ENCODE measurements at regions not wholly inside any gene's neighbourhood (a gene's known extent, or its start where the extent isn't known, plus 50 kb on each side); places are given as distances from the start of the nearest gene placed in this dataset.
A peak's percentile ranks its signal among the peaks of the same experiment; 100 is the strongest.

- H3K4me1 ChIP-seq (ENCODE audit: control insufficient read depth, insufficient read depth, low read length) = no peaks in the 10 kb centered on the region
- H3K27ac Mint-ChIP-seq = no peak overlapping the region
- no peak overlapping the region for H3K4me3 ChIP-seq (ENCODE audit: low read length)
- H3K36me3 Mint-ChIP-seq (ENCODE audit: low read depth) = no peaks in the 10 kb centered on the region
- no peak for TF ChIP-seq CTCF (conservative IDR thresholded peaks at IDR 0.05)
- no peaks in the 10 kb centered on the region for H3K9me3 ChIP-seq (ENCODE audit: control insufficient read depth, low read length)
- peak; percentile 17 for DNase-seq
- WGBS, 2 experiments (ENCODE audit: insufficient coverage in 1 of 2, insufficient read length in 1 of 2) = 93 to 97% methylated on average over 5 to 7 of the region's 8 CpGs
- no peaks in the 10 kb centered on the region for H3K9me3 Mint-ChIP-seq
- H3K4me3 Mint-ChIP-seq = no peak overlapping the region
- no peak overlapping the region for H3K27ac ChIP-seq (ENCODE audit: low read depth, low read length)
- no peak overlapping the region for H3K9ac ChIP-seq (ENCODE audit: extremely low read depth, low read length, poor library complexity, severe bottlenecking)
- H3K36me3 ChIP-seq (ENCODE audit: control insufficient read depth, insufficient read depth, low read length) = no peaks in the 10 kb centered on the region
- H3K27me3 ChIP-seq (ENCODE audit: control insufficient read depth, insufficient read depth, low read length, poor library complexity, severe bottlenecking) = peaks cover 12% of the 10 kb centered on the region
- peaks cover 10% of the 10 kb centered on the region for H3K4me1 Mint-ChIP-seq
- H3K27me3 Mint-ChIP-seq (ENCODE audit: insufficient read depth) = peaks cover 31% of the 10 kb centered on the region
These were observed 220.2 kb downstream of the BCL11A start for GRCh38 chr2:60333264-60333663.

DNA sequence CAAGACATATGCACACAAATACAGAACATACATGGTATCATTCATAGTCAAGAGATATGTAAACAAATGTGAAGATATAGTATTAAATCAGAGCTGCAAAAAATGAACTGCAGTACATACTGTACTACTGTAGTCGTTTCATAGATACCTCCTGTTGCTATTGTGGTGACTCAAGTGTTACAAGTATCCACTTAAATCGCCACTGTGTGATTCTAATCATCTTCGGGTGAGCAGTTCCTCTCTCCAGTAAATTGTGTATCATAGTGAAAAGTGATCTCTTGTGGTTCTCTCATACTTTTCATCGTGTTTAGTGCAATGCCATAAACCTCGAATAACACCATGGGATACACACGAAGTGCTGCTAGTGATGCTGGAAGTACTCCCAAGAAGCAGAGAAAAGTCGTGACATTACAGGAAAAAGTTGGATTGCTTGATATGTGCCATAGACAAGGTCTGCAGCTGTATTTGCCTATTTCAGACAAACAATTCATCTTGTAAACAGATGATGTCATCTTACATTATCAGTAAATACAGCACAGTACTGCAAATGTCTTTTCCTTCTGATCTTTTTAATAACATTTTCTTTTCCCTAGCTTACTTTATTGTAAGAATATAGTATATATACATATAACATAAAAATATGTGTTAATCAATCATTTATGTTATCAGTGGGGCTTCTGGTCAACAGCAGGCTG, 222.2 kb downstream of the BCL11A start:
- no peak for TF ChIP-seq CTCF (conservative IDR thresholded peaks at IDR 0.05)
- whole genome bisulfite sequencing, 2 experiments (ENCODE audit: insufficient coverage in 1 of 2, insufficient read length in 1 of 2) = 88 to 93% methylated on average over 7 of the region's 7 CpGs
- Mint-ChIP-seq H3K36me3 (ENCODE audit: low read depth) (no peaks in the 10 kb centered on the region), H3K9me3 (no peaks in the 10 kb centered on the region), H3K4me3 (no peak overlapping the region), H3K4me1 (peaks cover 6% of the 10 kb centered on the region), H3K27me3 (ENCODE audit: insufficient read depth) (peaks cover 31% of the 10 kb centered on the region), H3K27ac (no peak overlapping the region)
- Histone ChIP-seq H3K4me3 (ENCODE audit: low read length) (no peak overlapping the region), H3K27ac (ENCODE audit: low read depth, low read length) (no peak overlapping the region), H3K36me3 (ENCODE audit: control insufficient read depth, insufficient read depth, low read length) (no peaks in the 10 kb centered on the region), H3K9ac (ENCODE audit: extremely low read depth, low read length, poor library complexity, severe bottlenecking) (no peak overlapping the region), H3K27me3 (ENCODE audit: control insufficient read depth, insufficient read depth, low read length, poor library complexity, severe bottlenecking) (peaks cover 12% of the 10 kb centered on the region), H3K9me3 (ENCODE audit: control insufficient read depth, low read length) (no peaks in the 10 kb centered on the region), H3K4me1 (ENCODE audit: control insufficient read depth, insufficient read depth, low read length) (no peaks in the 10 kb centered on the region)
- peak; percentile 5 for DNase-seq

DNA sequence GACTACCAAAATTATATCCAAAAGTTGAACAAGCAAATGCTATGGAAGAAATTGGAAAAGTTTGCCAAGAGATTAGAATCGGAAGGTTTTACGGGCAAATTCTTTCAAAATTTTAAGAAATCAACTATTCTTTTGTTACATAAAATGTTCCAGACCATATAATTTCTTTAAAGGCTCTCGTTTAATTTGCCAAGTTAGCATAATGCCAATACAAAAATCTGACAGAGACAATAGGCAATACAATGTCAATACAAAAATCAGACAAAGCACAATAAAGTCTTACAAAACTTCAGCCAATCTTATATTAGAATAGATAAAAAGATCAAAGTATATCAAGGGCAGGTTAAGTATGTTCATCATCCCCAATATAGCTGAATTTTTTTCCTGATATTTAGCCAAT, 224.2 kb downstream of the BCL11A start:
- H3K36me3 ChIP-seq (ENCODE audit: control insufficient read depth, insufficient read depth, low read length) = no peaks in the 10 kb centered on the region
- H3K27ac Mint-ChIP-seq = no peak overlapping the region
- peaks cover 11% of the 10 kb centered on the region for H3K27me3 ChIP-seq (ENCODE audit: control insufficient read depth, insufficient read depth, low read length, poor library complexity, severe bottlenecking)
- DNase-seq = no peak
- H3K9me3 ChIP-seq (ENCODE audit: control insufficient read depth, low read length) = peaks cover 6% of the 10 kb centered on the region
- WGBS, 2 experiments (ENCODE audit: insufficient coverage in 1 of 2, insufficient read length in 1 of 2) = 94 to 100% methylated on average over 2 to 3 of the region's 3 CpGs
- H3K4me1 Mint-ChIP-seq = peaks cover 4% of the 10 kb centered on the region
- H3K9me3 Mint-ChIP-seq = no peaks in the 10 kb centered on the region
- H3K9ac ChIP-seq (ENCODE audit: extremely low read depth, low read length, poor library complexity, severe bottlenecking) = no peak overlapping the region
- H3K36me3 Mint-ChIP-seq (ENCODE audit: low read depth) = no peaks in the 10 kb centered on the region
- H3K4me3 ChIP-seq (ENCODE audit: low read length) = no peak overlapping the region
- no peak overlapping the region for H3K27ac ChIP-seq (ENCODE audit: low read depth, low read length)
- H3K4me1 ChIP-seq (ENCODE audit: control insufficient read depth, insufficient read depth, low read length) = no peaks in the 10 kb centered on the region
- no peak overlapping the region for H3K4me3 Mint-ChIP-seq
- H3K27me3 Mint-ChIP-seq (ENCODE audit: insufficient read depth) = peaks cover 16% of the 10 kb centered on the region
- no peak for TF ChIP-seq CTCF (conservative IDR thresholded peaks at IDR 0.05)

All from endodermal cell (in vitro differentiated cells).